HG03095 (cell line): ENCODE measurements at regions not wholly inside any gene's neighbourhood (a gene's known extent, or its start where the extent isn't known, plus 50 kb on each side); places are given as distances from the start of the nearest gene placed in this dataset.
"Not testable (repeated sequence)": the region's sequence is repeated elsewhere in the genome, so short reads cannot be mapped to it uniquely, and the experiment has no call there.

Source experiments
- ATAC-seq: cut with Tn5 transposase; IDR thresholded peaks from one replicate; pipeline ENCODE4 v1.9.1; 2021; ENCODE audit warnings: moderate library complexity; ENCODE audit not compliant: unreplicated experiment

DNA sequence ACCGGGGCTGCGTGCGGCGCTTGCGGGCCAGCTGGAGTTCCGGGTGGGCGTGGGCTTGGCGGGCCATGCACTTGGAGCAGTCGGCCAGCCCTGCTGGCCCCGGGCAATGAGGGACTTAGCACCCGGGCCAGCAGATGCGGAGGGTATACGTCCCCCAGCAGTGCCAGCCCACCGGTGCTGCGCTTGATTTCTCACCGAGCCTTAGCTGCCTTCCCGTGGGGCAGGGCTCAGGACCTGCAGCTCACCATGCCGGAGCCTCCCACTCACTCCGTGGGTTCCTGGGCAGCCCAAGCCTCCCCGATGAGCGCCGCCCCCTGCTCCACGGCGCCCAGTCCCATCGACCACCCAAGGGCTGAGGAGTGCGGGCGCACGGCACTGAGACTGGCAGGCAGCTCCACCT is 51.4 kb upstream of the INPP4B start:
- not testable (repeated sequence) for ATAC-seq

DNA sequence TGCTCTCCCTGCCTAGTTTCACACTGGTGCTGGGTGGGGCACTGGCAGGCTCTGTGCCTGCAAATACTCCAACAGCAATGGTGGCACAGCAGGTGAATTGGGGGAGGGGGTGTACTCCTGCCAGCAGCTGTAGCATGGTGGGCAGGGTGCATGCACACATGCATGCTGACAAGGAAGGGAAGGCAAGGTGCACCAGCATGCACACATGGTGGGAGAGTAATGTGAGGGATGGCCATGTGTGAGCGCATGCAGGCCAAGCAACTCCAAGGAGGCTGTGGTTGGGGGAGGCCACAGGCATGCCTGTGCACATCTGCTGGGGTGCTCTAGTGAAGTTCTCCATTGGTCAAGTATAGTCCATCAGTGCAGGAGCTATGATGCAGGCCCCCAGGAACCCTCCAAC is 54.5 kb upstream of the INPP4B start:
- ATAC-seq: no peak

DNA sequence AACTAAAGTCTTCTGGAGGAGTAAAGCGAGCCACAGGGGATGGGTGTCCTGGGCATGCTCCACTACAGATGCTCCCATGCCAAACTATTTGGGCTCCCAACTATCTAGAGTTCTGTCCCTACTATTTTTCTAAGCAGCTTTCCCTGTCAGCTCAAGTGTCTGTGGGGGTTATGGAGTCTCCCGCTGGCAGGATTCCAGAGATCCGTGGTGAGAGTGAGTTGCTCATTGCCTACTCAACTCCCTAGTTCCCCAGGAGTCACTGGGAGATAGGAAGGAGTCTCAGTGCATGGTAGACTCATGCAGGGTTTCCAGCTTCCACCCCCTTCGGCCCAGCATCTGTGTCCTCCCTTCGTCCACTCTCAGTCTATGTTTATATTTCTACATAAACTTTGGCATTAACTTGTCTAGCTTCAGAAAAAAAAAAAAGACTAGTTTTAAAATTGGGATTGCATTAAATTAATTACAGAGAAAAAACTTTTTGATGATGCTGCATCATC is 55.1 kb upstream of the INPP4B start:
- ATAC-seq: no peak

DNA sequence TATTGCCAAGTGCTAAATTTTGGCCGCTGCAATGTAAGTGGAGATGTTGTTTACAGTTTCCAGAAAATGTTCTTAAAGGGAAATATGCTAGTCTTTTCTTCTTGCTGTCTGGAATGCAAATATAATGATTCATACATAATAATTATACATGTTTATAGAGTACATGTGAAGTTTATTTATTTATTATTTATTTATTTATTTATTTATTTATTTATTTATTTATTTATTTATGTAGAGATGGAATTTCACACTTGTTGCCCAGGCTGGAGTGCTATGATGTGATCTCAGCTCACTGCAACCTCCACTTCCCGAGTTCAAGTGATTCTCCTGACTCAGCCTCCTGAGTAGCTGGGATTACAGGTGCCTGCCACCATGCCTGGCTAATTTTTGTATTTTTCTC is 57.5 kb upstream of the INPP4B start:
- ATAC-seq: not testable (repeated sequence)

DNA sequence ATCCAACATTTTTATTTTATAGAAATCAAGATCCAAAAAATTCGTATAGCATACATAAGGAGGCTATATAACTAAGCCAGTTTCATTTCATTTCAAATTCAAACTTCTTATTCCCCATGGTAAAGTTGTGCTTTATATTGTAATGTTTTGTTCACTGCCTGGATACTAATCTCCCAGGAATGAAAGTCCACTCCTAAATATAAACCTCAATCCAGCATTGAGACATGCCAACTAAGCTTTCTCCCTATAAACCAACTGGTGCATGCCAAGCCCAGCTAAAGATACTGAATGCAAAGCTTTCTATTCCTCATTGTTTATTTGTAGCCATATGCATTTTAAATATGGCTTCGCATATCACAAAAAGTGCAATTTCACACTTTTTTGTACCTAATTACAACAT is 63.8 kb upstream of the INPP4B start:
- no peak for ATAC-seq

DNA sequence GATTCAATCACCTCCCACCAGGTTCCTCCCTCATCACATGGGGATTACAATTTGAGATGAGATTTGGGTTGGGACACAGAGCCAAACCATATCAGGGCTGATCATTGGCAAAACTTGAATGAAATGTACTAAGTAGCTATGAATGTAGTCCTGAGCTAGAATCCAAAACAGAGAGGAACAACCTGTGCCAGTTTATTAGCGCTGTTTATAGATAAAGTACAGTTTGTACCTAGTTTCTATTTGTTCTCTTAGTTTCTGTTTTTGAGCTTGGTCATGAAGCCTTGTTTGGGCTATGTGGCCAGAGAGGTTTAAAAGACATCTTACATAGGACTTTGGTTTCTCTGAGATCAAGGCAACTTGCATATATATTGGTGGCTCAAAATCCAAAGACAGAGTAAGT is 66.9 kb upstream of the INPP4B start:
- ATAC-seq: no peak

DNA sequence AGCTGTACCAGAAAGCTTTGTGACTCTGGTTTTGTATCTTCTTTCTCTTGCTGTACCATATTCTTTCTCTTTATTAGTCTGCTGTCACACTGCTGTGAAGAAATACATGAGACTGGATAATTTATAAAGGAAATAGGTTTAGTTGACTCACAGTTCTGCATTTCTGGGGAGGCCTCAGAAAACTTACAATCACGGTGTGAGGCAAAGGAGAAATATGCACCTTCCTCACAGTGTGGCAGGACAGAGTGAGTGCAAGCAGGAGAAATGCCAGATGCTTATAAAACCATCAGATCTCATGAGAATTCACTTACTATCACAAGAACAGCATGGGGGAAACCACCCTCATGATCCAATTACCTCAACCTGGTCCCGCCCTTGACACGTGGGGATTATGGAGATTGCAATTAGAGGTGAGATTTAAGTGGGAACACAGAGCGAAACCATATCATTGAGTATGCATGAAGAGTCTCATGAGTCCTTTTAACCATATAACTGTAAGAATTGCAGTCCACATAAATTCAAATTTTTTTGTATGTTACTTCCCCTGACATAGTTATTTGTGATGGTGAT is 67.4 kb upstream of the INPP4B start:
- no peak for ATAC-seq

DNA sequence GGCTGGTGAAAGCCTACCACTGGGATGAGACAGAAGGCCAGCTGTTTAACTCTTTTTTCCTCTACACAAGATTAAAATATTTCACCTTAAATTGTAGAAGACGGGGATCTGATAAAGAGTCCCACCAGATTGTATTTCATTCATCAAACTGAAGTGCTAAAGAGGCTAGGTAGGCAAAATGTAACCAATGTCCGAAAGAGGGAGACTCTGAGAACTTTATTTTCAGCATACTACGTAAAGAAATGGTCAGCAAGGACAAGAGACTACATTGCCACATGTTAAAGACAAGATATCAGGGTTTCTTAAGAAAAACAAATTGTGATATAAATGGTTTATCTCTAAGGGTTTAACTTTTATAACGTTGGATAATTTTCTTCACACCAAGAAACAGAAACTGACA is 71.6 kb upstream of the INPP4B start:
- no peak for ATAC-seq

DNA sequence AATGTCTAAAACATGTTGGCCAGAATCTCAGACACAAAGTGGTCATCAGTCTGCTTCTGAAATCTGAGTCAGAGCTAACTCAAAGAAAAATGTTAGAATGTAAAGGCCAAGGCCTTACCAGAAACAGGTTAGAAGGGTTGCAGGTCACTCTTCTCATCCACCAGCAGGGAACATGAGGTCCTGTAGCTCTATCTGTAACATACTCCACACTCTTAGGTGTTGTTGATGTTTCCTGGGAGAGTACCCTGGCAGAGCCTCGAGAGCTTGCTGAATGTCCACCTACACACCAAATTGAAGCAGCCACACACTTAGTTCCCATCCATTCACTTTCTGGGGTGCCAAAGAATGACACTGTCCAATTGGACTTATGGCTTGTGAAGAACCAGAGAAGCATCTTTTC is 76.6 kb upstream of the INPP4B start:
- ATAC-seq: no peak

DNA sequence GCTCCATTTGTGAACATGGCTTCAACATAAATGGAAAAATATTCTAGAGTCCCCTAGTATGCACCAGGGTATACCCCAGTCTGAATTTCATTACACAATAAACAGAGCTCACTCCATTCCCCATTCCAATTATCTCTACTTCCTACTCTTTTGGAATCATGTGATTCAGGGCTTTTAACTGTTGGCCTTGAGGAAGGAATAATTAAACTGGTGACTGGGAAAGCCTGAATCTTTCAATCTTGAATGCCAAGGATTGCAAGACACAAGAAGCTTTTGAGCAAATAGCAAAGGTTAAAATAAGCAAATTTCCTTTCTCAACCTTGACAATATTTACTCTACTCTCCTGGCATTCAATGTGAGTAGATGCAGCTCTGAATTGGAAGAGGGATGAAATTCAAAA is 77.5 kb upstream of the INPP4B start:
- no peak for ATAC-seq

DNA sequence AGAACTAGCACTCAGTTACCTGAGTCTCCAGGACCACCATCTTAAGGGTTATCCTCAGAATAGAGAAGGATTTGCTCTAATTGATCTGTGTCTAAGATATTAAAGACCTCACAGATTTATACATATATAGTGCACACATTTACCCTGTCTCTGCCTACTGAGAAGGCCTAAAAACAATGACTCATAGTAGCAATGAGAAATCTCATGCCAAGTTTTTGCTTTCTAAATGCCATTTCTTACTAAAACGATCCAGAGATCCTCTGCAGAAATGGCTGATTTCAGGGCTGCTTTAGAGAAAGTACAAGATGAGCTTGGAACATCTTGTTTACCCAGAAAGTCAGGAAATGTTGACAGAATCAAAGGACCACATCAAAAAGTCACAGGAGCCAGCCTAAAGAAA is 79.1 kb upstream of the INPP4B start:
- no peak for ATAC-seq

DNA sequence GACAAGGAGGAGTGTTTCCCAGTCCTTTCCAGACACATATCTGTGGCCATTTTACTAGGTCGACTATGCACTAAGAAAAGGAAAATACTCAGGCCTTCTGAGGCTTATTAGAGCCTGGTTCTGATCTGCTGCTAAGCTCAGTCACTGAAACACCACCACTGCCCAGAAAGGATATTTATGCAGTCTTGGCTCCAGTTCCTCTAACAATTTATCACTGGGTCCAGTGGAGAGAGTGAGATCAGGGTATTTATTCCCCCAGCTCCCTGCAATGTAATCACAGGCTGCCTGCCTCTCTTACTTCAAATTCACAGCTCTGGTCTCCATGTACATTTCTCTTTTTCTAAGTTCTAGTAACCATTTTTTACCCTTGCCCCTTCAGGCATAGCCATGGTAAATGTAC is 81.6 kb upstream of the INPP4B start:
- ATAC-seq: no peak

DNA sequence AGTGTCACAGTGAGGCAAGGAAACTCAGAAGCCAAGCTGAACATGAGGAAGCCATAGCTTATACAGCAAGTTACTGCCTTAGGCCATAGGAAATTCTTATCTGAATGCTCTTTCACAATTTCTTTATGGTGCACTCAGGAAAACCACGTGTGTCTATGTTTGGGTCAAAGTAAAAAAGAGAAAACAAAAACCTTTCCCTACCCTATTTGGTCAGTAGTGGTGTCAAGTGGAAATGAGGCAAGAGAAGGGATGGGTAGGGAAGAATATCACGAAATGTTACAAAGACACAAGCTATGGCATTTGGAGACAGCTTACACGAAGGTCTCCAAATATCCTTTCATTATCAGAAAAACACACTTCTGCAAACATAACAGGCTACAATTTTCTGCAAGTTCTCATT is 83.4 kb upstream of the INPP4B start:
- ATAC-seq: no peak

DNA sequence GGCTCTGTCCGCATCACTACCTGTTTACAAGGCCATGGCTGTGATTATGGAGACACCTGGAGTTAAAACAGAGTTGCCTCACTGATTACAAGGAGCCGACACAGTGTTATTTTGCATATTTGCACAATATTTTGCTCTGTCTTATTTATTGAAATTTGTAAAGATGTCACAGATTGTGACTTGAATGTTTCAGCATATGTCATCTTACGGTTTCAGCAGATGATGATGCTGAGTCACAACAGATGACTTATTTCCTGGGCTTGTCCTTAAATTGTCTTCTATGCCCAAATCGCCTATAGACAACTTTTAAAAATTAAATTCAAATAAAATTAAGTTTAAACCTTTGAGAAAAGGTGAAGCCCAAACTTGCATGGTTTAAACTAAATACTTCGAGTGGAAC is 87.1 kb upstream of the INPP4B start:
- ATAC-seq: no peak

DNA sequence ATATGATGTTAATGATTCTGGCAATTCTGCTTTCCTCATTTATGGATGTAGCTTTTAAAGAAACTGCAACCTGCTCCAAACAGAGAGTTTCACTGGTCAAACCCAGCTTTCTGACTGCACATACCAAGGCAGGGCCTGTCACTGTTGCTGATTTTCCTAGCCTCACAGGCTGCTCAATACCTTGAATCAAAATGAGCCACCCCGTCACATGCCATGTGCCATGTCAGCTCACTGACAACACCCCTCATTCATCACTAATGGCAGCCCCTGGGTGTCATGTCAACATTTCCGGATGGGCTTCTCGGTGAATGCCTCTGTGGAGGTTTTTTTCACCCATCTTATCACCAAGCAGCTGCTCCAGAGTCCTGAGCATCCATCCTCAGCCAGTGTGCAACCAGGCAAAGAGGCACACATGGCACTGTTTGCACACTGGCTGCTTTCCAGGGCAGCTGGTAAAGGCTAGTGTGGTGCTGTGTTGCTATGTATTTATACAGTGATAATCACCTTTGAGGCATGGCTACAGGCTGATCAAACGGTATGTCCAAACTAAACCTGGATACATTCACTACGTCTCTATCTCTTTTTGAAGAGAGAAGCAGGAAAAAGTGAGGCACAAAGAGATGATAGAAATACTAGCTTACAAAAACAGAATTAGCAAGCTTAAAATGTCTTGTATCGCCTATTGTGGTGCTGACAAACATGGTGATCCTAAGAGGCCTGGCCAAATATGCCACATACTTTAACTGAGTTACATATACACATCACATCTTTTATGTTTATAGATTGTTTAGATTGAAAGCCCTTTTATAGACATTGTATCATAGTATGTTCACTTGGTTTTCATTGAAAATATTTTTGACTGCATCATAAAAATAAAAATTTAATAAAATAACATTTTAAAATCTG is 94.6 kb upstream of the INPP4B start:
- no peak for ATAC-seq

DNA sequence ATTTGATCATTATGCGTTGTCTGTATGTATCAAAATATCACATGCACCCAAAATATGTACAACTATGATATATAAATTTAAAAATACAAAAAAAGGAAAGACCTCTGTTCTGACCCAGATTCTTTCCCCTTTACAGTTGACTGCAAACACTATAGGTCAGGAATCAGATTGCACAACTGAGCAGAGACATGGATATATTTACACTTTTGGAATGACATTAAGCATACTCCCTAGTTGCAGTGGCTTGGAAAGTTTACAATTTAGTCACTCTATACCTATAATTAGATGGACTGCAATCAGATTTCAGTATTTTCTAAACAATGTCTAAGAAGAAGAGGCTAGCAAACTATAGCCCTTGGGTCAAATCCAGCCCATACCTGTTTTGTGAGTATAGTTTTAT is 98.5 kb upstream of the INPP4B start:
- no peak for ATAC-seq

DNA sequence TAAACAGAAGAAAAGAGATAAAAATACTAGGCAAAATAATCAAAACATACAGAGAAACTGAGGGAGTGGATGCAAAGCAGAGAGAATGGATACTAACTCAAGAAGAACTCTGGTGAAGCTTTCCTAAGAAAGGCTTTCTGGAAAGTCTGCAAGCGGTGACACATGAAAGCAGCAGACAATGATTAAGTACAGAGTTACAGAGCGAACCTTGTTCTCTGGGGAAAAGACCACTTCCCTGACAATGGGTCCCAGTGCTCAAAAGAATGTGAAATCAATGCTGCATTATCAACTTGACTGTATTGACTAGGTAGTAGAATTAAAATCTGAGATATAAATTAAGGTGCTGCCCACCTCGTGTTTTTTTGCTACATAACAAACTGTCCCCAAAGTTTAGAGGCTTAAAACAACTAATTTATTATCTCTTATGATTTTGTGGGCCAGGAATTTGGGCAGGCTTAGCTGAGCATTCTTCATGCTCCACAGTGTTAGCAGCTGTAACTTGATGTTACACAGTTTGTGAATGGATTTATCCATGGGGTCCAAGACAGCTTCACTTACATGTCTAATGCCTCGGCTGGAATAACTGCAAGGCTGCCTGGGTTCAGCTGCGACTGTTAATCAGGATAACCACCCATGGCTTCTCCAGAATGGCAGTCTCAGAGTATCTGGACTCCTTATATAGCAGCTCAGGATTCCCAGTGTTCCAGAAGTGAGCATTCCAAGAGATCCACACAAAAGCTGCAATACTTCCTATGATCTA is 106.9 kb upstream of the INPP4B start:
- no peak for ATAC-seq

DNA sequence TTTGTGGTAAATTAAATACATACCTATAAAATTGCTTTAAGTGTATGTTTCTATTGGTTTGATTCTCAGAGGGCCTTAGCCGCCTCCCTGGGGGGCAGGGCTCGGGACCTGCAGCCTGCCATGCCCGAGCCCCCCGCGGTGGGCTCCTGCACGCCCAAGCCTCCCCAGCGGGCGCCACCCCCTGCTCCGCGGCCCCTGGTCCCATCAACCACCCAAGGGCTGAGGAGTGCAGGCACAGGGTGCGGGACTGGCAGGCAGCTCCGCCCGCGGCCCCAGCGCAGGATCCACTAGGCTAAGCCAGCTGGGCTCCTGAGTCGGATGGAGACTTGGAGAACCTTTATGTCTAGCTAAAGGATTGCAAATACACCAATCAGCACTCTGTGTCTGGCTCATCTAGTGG is 108.3 kb upstream of the INPP4B start:
- no peak for ATAC-seq

DNA sequence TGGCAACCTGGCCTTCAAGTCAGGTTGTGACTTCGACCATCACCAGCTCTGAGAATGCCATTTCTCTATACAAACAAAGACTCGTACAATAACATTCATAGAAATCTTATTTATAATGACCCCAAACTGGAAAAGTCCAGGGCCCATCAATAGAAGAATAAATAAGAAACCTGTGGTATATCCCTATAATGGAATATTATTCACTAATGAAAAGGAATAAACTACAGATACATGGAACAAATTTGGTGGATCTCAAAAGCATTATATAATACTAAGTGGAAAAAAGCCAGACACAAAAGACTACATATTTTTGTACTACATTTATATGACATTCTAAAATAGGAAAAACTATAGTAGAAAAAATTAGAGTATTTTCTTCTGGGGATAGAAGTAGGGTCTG is 109.4 kb upstream of the INPP4B start:
- ATAC-seq: no peak

DNA sequence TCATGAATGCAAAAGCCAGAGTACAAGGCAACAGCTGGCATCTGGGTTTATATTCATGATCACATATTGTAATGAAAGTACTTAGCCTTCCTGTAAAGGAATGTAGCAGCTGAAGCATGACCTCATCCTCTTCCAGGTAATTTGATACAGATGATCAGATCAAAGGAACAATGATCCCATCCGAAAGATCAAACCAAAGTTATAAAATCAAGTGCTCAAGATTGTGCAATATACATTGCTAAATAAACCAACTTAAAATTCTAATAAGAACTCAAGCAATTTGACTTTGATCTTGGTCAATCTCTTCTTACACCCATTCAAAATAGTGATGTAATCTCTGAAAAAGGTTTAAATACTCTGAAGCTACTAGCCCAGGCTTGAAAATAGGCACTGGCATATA is 113.1 kb upstream of the INPP4B start:
- no peak for ATAC-seq

DNA sequence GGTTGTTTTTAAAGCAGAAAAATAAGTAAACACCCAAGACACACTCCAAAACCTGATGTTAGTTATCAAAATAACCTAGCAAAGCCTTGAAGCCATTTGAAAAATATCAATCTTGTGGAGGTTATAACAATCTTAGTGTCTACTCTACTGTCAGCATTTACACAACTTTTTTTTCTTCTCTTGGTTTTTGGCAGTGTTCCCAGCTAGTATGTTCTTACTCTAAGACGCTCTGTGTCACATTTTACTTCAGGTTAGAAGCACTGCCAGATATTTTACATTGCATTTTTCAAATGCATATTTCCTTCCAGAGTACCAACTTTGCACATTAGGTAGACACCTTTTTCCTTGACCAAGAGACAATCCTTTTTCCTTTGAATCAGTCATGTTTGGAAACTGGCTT is 114.0 kb upstream of the INPP4B start:
- ATAC-seq: no peak
